ENCODE measurements at regions not wholly inside any gene's neighbourhood (a gene's known extent, or its start where the extent isn't known, plus 50 kb on each side); places are given as distances from the start of the nearest gene placed in this dataset.

DNA sequence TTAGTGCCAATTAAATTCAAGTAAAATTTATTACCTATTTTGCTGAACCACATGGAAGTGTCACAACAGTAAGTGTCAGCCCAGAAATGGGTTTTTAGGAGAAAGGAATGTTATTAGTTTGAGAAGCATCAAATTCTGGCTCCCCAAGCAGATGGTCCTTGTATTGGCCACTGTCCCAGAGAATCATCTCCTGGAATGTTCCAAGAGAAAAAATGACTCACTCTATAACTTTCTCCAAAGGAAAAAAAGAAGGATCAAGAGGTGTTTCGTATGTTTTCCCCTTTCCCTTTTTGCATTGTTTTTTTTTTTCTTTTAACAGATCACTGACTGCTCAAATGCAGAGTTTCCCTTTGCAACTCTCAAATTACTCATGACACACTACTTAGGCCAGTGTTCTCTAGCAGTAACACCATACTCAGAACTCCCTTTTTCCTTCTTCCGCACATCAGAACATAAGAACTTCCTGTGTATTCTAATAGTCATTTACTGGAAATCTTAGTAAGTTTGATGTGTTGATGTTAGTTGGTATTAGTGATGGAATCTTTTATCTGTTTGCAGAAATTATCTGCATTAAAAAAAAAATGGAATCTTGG, 390.3 kb downstream of the GPD2 start:
- H3K4me1 ChIP-seq, result peaks cover 0 to 13% (median 4%) of the 10 kb centered on the region in 4 donors
- DNase-seq, result peak; percentile 72
- H3K27ac ChIP-seq, result peak overlapping the region in 3 of 4 donors; percentile 16 to 41 (median 40)
- 73 to 90% methylated on average over 2 of the region's 2 CpGs for WGBS, 2 donors
- no peak overlapping the region for H3K4me3 ChIP-seq
- H3K9me3 ChIP-seq, result no peaks in the 10 kb centered on the region
- H3K36me3 ChIP-seq, result no peaks in the 10 kb centered on the region
- intact Hi-C loops (cut with DNase I), result no loop called here
- H3K27me3 ChIP-seq, result no peaks in the 10 kb centered on the region
- peak in 2 of 4 donors; percentile 49 to 59 for TF ChIP-seq POLR2AphosphoS5 (IDR thresholded peaks at IDR 0.05)
- TF ChIP-seq POLR2A (IDR thresholded peaks at IDR 0.05), result no peak

GRCh38 chr2:156834431-156834830, 398.3 kb downstream of the GPD2 start:
- H3K9me3 ChIP-seq, result no peaks in the 10 kb centered on the region
- no peak overlapping the region for H3K27ac ChIP-seq
- TF ChIP-seq EP300 (IDR thresholded peaks at IDR 0.05), result no peak
- TF ChIP-seq, protein P1, sequence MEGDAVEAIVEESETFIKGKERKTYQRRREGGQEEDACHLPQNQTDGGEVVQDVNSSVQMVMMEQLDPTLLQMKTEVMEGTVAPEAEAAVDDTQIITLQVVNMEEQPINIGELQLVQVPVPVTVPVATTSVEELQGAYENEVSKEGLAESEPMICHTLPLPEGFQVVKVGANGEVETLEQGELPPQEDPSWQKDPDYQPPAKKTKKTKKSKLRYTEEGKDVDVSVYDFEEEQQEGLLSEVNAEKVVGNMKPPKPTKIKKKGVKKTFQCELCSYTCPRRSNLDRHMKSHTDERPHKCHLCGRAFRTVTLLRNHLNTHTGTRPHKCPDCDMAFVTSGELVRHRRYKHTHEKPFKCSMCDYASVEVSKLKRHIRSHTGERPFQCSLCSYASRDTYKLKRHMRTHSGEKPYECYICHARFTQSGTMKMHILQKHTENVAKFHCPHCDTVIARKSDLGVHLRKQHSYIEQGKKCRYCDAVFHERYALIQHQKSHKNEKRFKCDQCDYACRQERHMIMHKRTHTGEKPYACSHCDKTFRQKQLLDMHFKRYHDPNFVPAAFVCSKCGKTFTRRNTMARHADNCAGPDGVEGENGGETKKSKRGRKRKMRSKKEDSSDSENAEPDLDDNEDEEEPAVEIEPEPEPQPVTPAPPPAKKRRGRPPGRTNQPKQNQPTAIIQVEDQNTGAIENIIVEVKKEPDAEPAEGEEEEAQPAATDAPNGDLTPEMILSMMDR (IDR thresholded peaks at IDR 0.05), result no peak
- TF ChIP-seq POLR2AphosphoS5 (IDR thresholded peaks at IDR 0.05), result no peak
- TF ChIP-seq POLR2A (IDR thresholded peaks at IDR 0.05), result no peak
- WGBS, 2 donors, result 92 to 97% methylated on average over 1 of the region's 1 CpG
- no peaks in the 10 kb centered on the region for H3K27me3 ChIP-seq
- H3K4me3 ChIP-seq, result no peak overlapping the region
- DNase-seq, result no peak
- intact Hi-C loops (cut with DNase I), result no loop called here
- H3K36me3 ChIP-seq, result no peaks in the 10 kb centered on the region
- no peaks in the 10 kb centered on the region for H3K4me1 ChIP-seq

DNA sequence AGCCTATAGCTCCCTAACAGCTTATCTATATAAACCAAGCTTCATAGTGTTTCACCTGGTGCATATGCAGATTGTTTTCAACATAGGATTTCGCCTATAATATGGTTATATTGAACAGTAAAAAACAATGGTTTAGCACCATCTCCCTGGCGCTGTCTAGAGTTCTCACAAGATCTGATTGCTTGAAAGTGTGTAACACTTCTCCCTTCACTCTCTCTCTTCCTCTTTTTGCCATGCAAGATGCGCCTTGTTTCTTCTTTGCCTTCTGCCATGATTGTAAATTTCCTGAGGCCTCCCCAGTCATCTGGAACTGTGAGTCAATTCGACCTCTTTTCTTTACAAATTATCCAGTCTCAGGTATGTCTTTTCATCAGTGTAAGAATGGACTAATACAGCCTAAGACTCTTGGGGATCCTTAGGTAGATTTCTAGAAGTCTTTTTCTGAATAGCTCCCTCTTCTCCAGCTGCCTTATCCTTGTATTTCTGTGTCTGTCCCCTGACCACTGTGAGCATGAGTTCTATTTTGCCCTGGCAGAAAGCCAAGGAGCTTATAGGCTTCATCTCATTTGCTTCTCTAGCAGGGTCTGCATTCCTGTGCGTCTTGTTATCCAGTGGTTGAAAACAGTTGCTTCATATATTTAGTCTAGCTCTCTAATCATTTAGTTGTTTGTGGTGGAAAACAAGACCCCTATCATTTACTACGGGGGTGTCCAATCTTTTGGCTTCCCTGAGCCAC, 401.6 kb downstream of the GPD2 start:
- TF ChIP-seq, protein P1 (IDR thresholded peaks at IDR 0.05), result no peak
- no peak for TF ChIP-seq EP300 (IDR thresholded peaks at IDR 0.05)
- no peak for TF ChIP-seq POLR2A (IDR thresholded peaks at IDR 0.05)
- no peak for TF ChIP-seq POLR2AphosphoS5 (IDR thresholded peaks at IDR 0.05)
- Histone ChIP-seq H3K4me1 (no peaks in the 10 kb centered on the region), H3K36me3 (no peaks in the 10 kb centered on the region), H3K9me3 (no peaks in the 10 kb centered on the region), H3K27ac (no peak overlapping the region), H3K4me3 (no peak overlapping the region), H3K27me3 (no peaks in the 10 kb centered on the region)
- intact Hi-C loops (cut with DNase I), result no loop called here
- DNase-seq, result no peak
- 81 to 90% methylated on average over 6 of the region's 6 CpGs for WGBS, 2 donors

GRCh38 chr2:156841321-156841720, 405.1 kb downstream of the GPD2 start:
- WGBS, 2 donors, result 82 to 96% methylated on average over 3 of the region's 3 CpGs
- H3K36me3 ChIP-seq, result no peaks in the 10 kb centered on the region
- H3K9me3 ChIP-seq, result no peaks in the 10 kb centered on the region
- H3K4me1 ChIP-seq, result peaks cover 0 to 5% (median 2%) of the 10 kb centered on the region in 4 donors
- H3K27ac ChIP-seq, result no peak overlapping the region
- H3K27me3 ChIP-seq, result no peaks in the 10 kb centered on the region
- DNase-seq, result no peak
- H3K4me3 ChIP-seq, result no peak overlapping the region
- intact Hi-C loops (cut with DNase I), result no loop called here
- TF ChIP-seq, protein P1 (IDR thresholded peaks at IDR 0.05), result no peak
- TF ChIP-seq POLR2AphosphoS5 (IDR thresholded peaks at IDR 0.05) (no peak), EP300 (IDR thresholded peaks at IDR 0.05) (no peak), POLR2A (IDR thresholded peaks at IDR 0.05) (no peak)

- Histone ChIP-seq H3K36me3 (no peaks in the 10 kb centered on the region), H3K27ac (no peak overlapping the region), H3K27me3 (no peaks in the 10 kb centered on the region), H3K9me3 (peaks cover 0 to 3% (median 0%) of the 10 kb centered on the region in 4 donors), H3K4me1 (peaks cover 0 to 6% (median 2%) of the 10 kb centered on the region in 4 donors), H3K4me3 (no peak overlapping the region)
- DNase-seq, result no peak
- WGBS, 2 donors, result 63 to 73% methylated on average over 4 of the region's 4 CpGs
- intact Hi-C loops (cut with DNase I), result no loop called here
- no peak for TF ChIP-seq EP300 (IDR thresholded peaks at IDR 0.05)
- TF ChIP-seq, protein P1 (IDR thresholded peaks at IDR 0.05), result no peak
- TF ChIP-seq POLR2AphosphoS5 (IDR thresholded peaks at IDR 0.05), result no peak
- TF ChIP-seq POLR2A (IDR thresholded peaks at IDR 0.05), result no peak
Measured at GRCh38 chr2:156845806-156846558, 409.8 kb downstream of the GPD2 start.

Measured in sigmoid colon (tissue), 6 donors.